Esophagus squamous epithelium (tissue), 5 donors: ENCODE measurements at regions not wholly inside any gene's neighbourhood (a gene's known extent, or its start where the extent isn't known, plus 50 kb on each side); places are given as distances from the start of the nearest gene placed in this dataset.

Experiments used
- DNase-seq: peaks from one replicate; lab custom pipeline; 2025; lab: John Stamatoyannopoulos, UW
- H3K27ac ChIP-seq, 4 donors: fragments of 200-600 bp; sonication (generic); one replicate each; pipeline ENCODE4 v1.5.1; 2016 to 2019; ENCODE audit warnings: mild to moderate bottlenecking in 1 of 4
- H3K27me3 ChIP-seq, 4 donors: fragments of 200-600 bp; sonication (generic); 1 replicate in 3 of 4; 2 replicates in 1 of 4; pipeline versions ENCODE4 v1.5.1 to v1.6.0; 2017 to 2021; ENCODE audit warnings: antibody characterized with exemption in 1 of 4
- H3K36me3 ChIP-seq, 3 donors: fragments of 200-600 bp; sonication (generic); one replicate each; pipeline ENCODE4 v1.5.1; 2016 to 2019
- H3K4me1 ChIP-seq, 3 donors: fragments of 200-600 bp; sonication (generic); one replicate each; pipeline ENCODE4 v1.5.1; 2017 to 2019
- H3K4me3 ChIP-seq, 4 donors: fragments of 200-600 bp; sonication (generic); 1 replicate in 3 of 4; 2 replicates in 1 of 4; pipeline ENCODE4 v1.5.1; 2016 to 2019; ENCODE audit warnings: mild to moderate bottlenecking in 2 of 4, moderate library complexity in 1 of 4
- H3K9me3 ChIP-seq, 3 donors: fragments of 200-600 bp; sonication (generic); one replicate each; pipeline ENCODE4 v1.5.1; 2016 to 2019
- CTCF ChIP-seq, 6 experiments: fragments of 450-650 bp in 4 of 6; fragments of 200-600 bp in 2 of 6; sonication (generic) in 2 of 6; IDR thresholded peaks; one replicate each; pipeline ENCODE4 v1.5.1; 2016 to 2019; ENCODE audit warnings: antibody characterized with exemption in 6 of 6, mild to moderate bottlenecking in 4 of 6, moderate library complexity in 4 of 6
- POLR2A ChIP-seq, 4 donors: fragments of 450-650 bp; IDR thresholded peaks; one replicate each; pipeline ENCODE4 v1.6.1; 2017; ENCODE audit warnings: antibody characterized with exemption in 4 of 4, mild to moderate bottlenecking in 4 of 4, moderate library complexity in 3 of 4
- WGBS, 2 donors: methylation state at CpG; one replicate each; pipeline ENCODE4 v1.1.5; 2018; 5-methylcytosine and 5-hydroxymethylcytosine counted together
- intact Hi-C: fragments of 100-400 bp; cut with DNase I; formaldehyde crosslinking; loops from one replicate; pipeline ENCODE4 v1.15.0; 2022
- donor health status: DM: yes; HTN: yes; CAD: no.

DNA sequence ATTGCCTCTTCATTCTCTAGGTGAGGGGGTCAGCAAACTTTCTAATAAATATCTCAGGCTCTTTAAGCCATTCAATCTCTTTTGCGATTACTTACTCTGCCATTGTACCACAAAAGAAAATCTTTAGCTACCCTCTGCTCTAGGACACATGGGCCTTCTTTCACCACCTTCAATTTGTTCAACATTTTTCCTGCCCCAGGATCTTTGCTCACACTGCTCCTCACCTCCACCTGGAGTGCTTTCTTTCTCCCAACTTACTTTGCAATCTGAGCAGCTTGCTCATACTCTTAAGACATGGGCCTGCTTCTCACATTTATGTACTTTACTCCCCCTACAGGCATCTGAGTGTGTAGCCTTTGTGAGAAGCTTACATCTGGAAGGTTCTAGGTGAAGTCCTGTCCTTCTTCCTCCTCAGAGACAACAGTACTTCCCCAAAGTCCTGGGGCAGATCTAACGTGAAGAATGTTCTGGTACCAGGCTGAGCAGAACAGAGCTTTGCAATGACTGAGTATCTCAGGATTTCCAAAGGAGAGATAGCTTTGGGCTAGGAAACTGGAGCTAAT is 55.0 kb upstream of the PRDM5 start:
- intact Hi-C loops, result no loop called here
- DNase-seq, result no peak
- Histone ChIP-seq H3K36me3 (no peaks in the 10 kb centered on the region), H3K4me3 (no peak overlapping the region), H3K27ac (no peak overlapping the region), H3K27me3 (no peaks in the 10 kb centered on the region), H3K4me1 (no peaks in the 10 kb centered on the region), H3K9me3 (no peaks in the 10 kb centered on the region)
- TF ChIP-seq CTCF (IDR thresholded peaks at IDR 0.05), result peak in 2 of 6 experiments; percentile 30 to 40
- TF ChIP-seq POLR2A (IDR thresholded peaks at IDR 0.05), result no peak
- WGBS, 2 donors, result 64 to 100% methylated on average over 1 to 2 of the region's 2 CpGs

- Histone ChIP-seq H3K4me3 (no peak overlapping the region), H3K9me3 (no peaks in the 10 kb centered on the region), H3K27me3 (no peaks in the 10 kb centered on the region), H3K27ac (no peak overlapping the region), H3K36me3 (no peaks in the 10 kb centered on the region), H3K4me1 (no peaks in the 10 kb centered on the region)
- TF ChIP-seq CTCF (IDR thresholded peaks at IDR 0.05) (no peak), POLR2A (IDR thresholded peaks at IDR 0.05) (no peak)
- WGBS, 2 donors, result 58 to 100% methylated on average over 1 of the region's 1 CpG
- intact Hi-C loops, result no loop called here
- DNase-seq, result no peak
Observed at GRCh38 chr4:120973207-120973606, 50.7 kb upstream of the PRDM5 start.
